Keratinocyte (primary cell): ENCODE measurements at regions not wholly inside any gene's neighbourhood (a gene's known extent, or its start where the extent isn't known, plus 50 kb on each side); places are given as distances from the start of the nearest gene placed in this dataset.

Experiments
- DNase-seq: peaks from one replicate; pipeline ENCODE4 v3.0.0-alpha.2; 2011; ENCODE audit warnings: low read depth, missing footprints, low spot score
- FAIRE-seq: peaks from 2 replicates; lab custom pipeline; 2011; peaks lifted over from hg19 to GRCh38; lab: Jason Lieb, UNC
- H2AFZ ChIP-seq: 2 replicates; pipeline ENCODE4 v1.6.0; 2012; ENCODE audit warnings: low read length, control low read depth, inconsistent platforms; ENCODE audit not compliant: control insufficient read depth
- H3K27ac ChIP-seq: 2 replicates; pipeline ENCODE4 v1.5.1; 2011; ENCODE audit warnings: low read length; ENCODE audit not compliant: control insufficient read depth, insufficient read depth
- H3K27me3 ChIP-seq: 3 replicates; pipeline ENCODE4 v1.6.0; 2011; ENCODE audit warnings: low read length; ENCODE audit not compliant: control insufficient read depth, insufficient read depth; ENCODE audit errors: extremely low read depth
- H3K36me3 ChIP-seq, 2 experiments: 2 replicates in 1 of 2; 3 replicates in 1 of 2; pipeline ENCODE4 v1.5.1; 2011; ENCODE audit warnings: low read length in 2 of 2, mild to moderate bottlenecking in 1 of 2; ENCODE audit not compliant: control insufficient read depth in 2 of 2, insufficient read depth in 2 of 2; ENCODE audit errors: extremely low read depth in 1 of 2
- H3K4me1 ChIP-seq: 3 replicates; pipeline ENCODE4 v1.5.1; 2011; ENCODE audit warnings: low read length; ENCODE audit not compliant: control insufficient read depth, insufficient read depth; ENCODE audit errors: extremely low read depth
- H3K4me2 ChIP-seq: 3 replicates; pipeline ENCODE4 v1.6.0; 2011; ENCODE audit warnings: low read depth, low read length; ENCODE audit not compliant: control insufficient read depth, insufficient read depth; ENCODE audit errors: extremely low read depth
- H3K4me3 ChIP-seq, 3 experiments: fragments of 200-600 bp in 1 of 3; sonication (generic) in 1 of 3; 2 replicates in 2 of 3; 3 replicates in 1 of 3; pipeline ENCODE4 v1.5.1; 2011 to 2016; ENCODE audit warnings: low read length in 3 of 3, mild to moderate bottlenecking in 3 of 3, control low read depth in 2 of 3, inconsistent platforms in 1 of 3, low read depth in 1 of 3, mixed read lengths in 1 of 3, mixed run types in 1 of 3, moderate library complexity in 1 of 3; ENCODE audit not compliant: control insufficient read depth in 2 of 3, insufficient read depth in 2 of 3; ENCODE audit errors: extremely low read depth in 1 of 3
- H3K79me2 ChIP-seq: 2 replicates; pipeline ENCODE4 v1.6.0; 2012; ENCODE audit warnings: low read length; ENCODE audit not compliant: control insufficient read depth, insufficient read depth
- H3K9ac ChIP-seq: 3 replicates; pipeline ENCODE4 v1.6.0; 2011; ENCODE audit warnings: low read length; ENCODE audit not compliant: control insufficient read depth, insufficient read depth; ENCODE audit errors: extremely low read depth
- H3K9me1 ChIP-seq: 3 replicates; pipeline ENCODE4 v1.6.0; 2011; ENCODE audit warnings: low read length; ENCODE audit not compliant: control insufficient read depth, insufficient read depth; ENCODE audit errors: extremely low read depth
- H3K9me3 ChIP-seq: 2 replicates; pipeline ENCODE4 v1.5.1; 2012; ENCODE audit warnings: low read depth, low read length; ENCODE audit not compliant: control insufficient read depth
- H4K20me1 ChIP-seq: 3 replicates; pipeline ENCODE4 v1.6.0; 2011; ENCODE audit warnings: low read length; ENCODE audit not compliant: control insufficient read depth, insufficient read depth; ENCODE audit errors: extremely low read depth
- CTCF ChIP-seq, 3 experiments: IDR thresholded peaks in 1 of 3; conservative IDR thresholded peaks in 1 of 3; optimal IDR thresholded peaks in 1 of 3; 2 replicates in 2 of 3; 3 replicates in 1 of 3; pipeline versions ENCODE3 to v1.5.1; 2011; ENCODE audit warnings: low read length in 3 of 3, mild to moderate bottlenecking in 3 of 3, moderate library complexity in 2 of 3, control low read depth in 1 of 3, inconsistent platforms in 1 of 3; ENCODE audit not compliant: insufficient read depth in 2 of 3; ENCODE audit errors: extremely low read depth in 1 of 3
- EZH2 ChIP-seq: IDR thresholded peaks from one replicate; pipeline ENCODE4 v1.6.1; 2012; ENCODE audit warnings: inconsistent platforms, mild to moderate bottlenecking, low read length, moderate library complexity
- dilution Hi-C: fragments of 300-500 bp; cut with MboI; formaldehyde crosslinking; loops from one replicate; pipeline ENCODE4 v1.7.0; 2020; ENCODE audit warnings: low sequenced_read_pairs; ENCODE audit not compliant: extremely low pct_ligation_motif_present

DNA sequence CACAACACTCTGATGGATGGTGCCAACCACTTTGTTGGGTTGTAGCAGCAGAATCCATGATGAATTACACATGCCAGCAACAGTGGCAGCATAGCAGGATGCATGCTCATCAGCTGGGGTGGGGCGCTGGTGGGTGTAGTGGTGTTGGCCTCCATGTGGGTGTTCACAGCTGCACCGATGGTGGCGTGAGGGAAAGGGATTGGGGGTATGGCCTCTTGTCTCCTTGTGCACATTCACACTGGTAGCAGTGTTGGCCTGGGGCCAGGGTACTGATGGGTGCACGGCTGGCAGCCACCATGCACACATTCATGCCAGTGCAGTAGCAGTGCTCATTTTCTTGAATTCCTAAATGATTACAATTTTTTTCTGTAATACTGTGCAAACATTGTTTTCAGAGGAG is 2748.8 kb upstream of the PCDH20 start:
- Histone ChIP-seq H3K4me2 (no peak overlapping the region), H3K4me1 (no peaks in the 10 kb centered on the region), H3K9me1 (no peaks in the 10 kb centered on the region), H3K27ac (no peak overlapping the region), H3K27me3 (no peaks in the 10 kb centered on the region), H3K36me3 (no peaks in the 10 kb centered on the region), H2AFZ (no peak overlapping the region), H3K9me3 (no peaks in the 10 kb centered on the region), H3K79me2 (no peaks in the 10 kb centered on the region), H3K9ac (no peak overlapping the region), H4K20me1 (no peaks in the 10 kb centered on the region), H3K4me3 (no peak overlapping the region)
- DNase-seq, result no peak
- dilution Hi-C loops, result no loop called here
- no peak for FAIRE-seq
- no peak for TF ChIP-seq CTCF (optimal IDR thresholded peaks at IDR 0.05 in 1 of 3, IDR thresholded peaks at IDR 0.05 in 1 of 3, conservative IDR thresholded peaks at IDR 0.05 in 1 of 3; ENCODE audit: extremely low read depth in 1 of 3, insufficient read depth in 2 of 3, low read length in 3 of 3)
- TF ChIP-seq EZH2, result no peak

DNA sequence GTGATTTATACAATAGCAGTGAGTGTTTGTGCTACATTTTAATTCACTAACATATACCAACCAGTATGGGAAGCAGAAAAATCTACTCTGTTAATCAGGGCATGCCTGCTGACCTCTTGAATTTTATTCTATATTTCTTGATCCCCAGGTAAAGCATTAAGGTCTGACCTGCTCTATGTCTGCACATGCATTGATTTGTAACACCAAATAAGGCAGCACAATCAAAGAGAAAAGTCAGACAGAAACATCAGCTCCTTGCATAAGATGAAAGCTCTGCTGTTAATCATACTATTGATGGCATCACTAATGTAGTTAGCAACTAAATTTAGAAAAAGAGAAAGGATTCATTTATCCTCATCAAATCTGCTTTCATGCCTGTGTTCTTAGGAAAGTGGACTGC is 2744.8 kb upstream of the PCDH20 start:
- dilution Hi-C loops, result no loop called here
- Histone ChIP-seq H2AFZ (no peak overlapping the region), H3K4me1 (no peaks in the 10 kb centered on the region), H3K4me3 (no peak overlapping the region), H3K4me2 (no peak overlapping the region), H3K9me1 (no peaks in the 10 kb centered on the region), H3K79me2 (no peaks in the 10 kb centered on the region), H3K27ac (no peak overlapping the region), H3K9me3 (no peaks in the 10 kb centered on the region), H3K36me3 (no peaks in the 10 kb centered on the region), H3K9ac (no peak overlapping the region), H4K20me1 (no peaks in the 10 kb centered on the region), H3K27me3 (no peaks in the 10 kb centered on the region)
- DNase-seq (no peak), FAIRE-seq (no peak)
- TF ChIP-seq EZH2 (no peak), CTCF (optimal IDR thresholded peaks at IDR 0.05 in 1 of 3, IDR thresholded peaks at IDR 0.05 in 1 of 3, conservative IDR thresholded peaks at IDR 0.05 in 1 of 3; ENCODE audit: extremely low read depth in 1 of 3, insufficient read depth in 2 of 3, low read length in 3 of 3) (no peak)
